Activated T-cell treated with anti-CD3 and anti-CD28 coated beads for 48 hours (primary cell): ENCODE measurements at regions not wholly inside any gene's neighbourhood (a gene's known extent, or its start where the extent isn't known, plus 50 kb on each side); places are given as distances from the start of the nearest gene placed in this dataset.

ENCODE experiments used
- DNase-seq: peaks from one replicate; pipeline ENCODE4 v3.0.0-alpha.2; 2020; ENCODE audit warnings: low read depth

- peak; percentile 0 for DNase-seq
Measured at GRCh38 chr4:14254252-14254651, 626.7 kb upstream of the BOD1L1 start.

GRCh38 chr4:14254926-14255325 is 627.4 kb upstream of the BOD1L1 start:
- DNase-seq, result no peak

- DNase-seq, result no peak
Measured at GRCh38 chr4:14257903-14258302, 630.4 kb upstream of the BOD1L1 start.

GRCh38 chr4:14259936-14260335 is 632.4 kb upstream of the BOD1L1 start:
- no peak for DNase-seq

GRCh38 chr4:14260591-14260990 is 633.1 kb upstream of the BOD1L1 start:
- no peak for DNase-seq

- DNase-seq, result no peak
Measured at GRCh38 chr4:14262221-14262620, 634.7 kb upstream of the BOD1L1 start.

- no peak for DNase-seq
Measured at GRCh38 chr4:14264437-14264836, 636.9 kb upstream of the BOD1L1 start.

- no peak for DNase-seq
Measured at GRCh38 chr4:14265651-14266050, 638.1 kb upstream of the BOD1L1 start.

GRCh38 chr4:14267373-14268060 is 640.0 kb upstream of the BOD1L1 start:
- DNase-seq, result no peak

GRCh38 chr4:14269824-14270223 is 642.3 kb upstream of the BOD1L1 start:
- no peak for DNase-seq

GRCh38 chr4:14272206-14272605 is 644.7 kb upstream of the BOD1L1 start:
- no peak for DNase-seq

GRCh38 chr4:14277505-14277904 is 650.0 kb upstream of the BOD1L1 start:
- no peak for DNase-seq

GRCh38 chr4:14280567-14280966 is 653.0 kb upstream of the BOD1L1 start:
- DNase-seq, result no peak

GRCh38 chr4:14284578-14284977 is 657.1 kb upstream of the BOD1L1 start:
- no peak for DNase-seq

- DNase-seq, result no peak
Measured at GRCh38 chr4:14289708-14290107, 662.2 kb upstream of the BOD1L1 start.

- no peak for DNase-seq
Measured at GRCh38 chr4:14293582-14293981, 666.1 kb upstream of the BOD1L1 start.

GRCh38 chr4:14294611-14295010 is 667.1 kb upstream of the BOD1L1 start:
- DNase-seq, result no peak

GRCh38 chr4:14299166-14299565 is 671.6 kb upstream of the BOD1L1 start:
- no peak for DNase-seq

- no peak for DNase-seq
Measured at GRCh38 chr4:14302021-14302420, 674.5 kb upstream of the BOD1L1 start.

GRCh38 chr4:14303856-14304255 is 676.3 kb upstream of the BOD1L1 start:
- no peak for DNase-seq

- no peak for DNase-seq
Measured at GRCh38 chr4:14308229-14308651, 680.7 kb upstream of the BOD1L1 start.

- DNase-seq, result no peak
Measured at GRCh38 chr4:14309431-14309830, 681.9 kb upstream of the BOD1L1 start.

GRCh38 chr4:14313757-14314156 is 686.2 kb upstream of the BOD1L1 start:
- no peak for DNase-seq

GRCh38 chr4:14315129-14315528 is 687.2 kb upstream of the CPEB2 start:
- DNase-seq, result no peak
